ENCODE measurements at regions not wholly inside any gene's neighbourhood (a gene's known extent, or its start where the extent isn't known, plus 50 kb on each side); places are given as distances from the start of the nearest gene placed in this dataset.

DNA sequence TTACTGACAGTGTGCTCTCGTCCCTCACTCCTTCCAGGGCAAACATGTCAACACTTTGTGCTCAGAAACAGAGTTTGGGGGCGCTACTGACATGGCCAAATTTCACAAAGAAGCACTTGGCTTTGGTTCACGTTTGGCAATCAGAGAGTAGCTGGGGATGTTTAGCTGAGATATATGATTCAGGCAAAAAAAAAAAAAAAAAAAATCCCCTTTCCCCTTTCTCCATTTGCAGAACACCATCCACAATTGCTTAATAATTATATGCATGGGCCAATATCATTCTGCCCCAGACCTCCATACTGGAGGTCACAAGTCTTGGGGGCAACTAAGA is 128.4 kb upstream of the ADGRF1 start:
- H3K4me3 ChIP-seq, result no peak overlapping the region
- TF ChIP-seq EP300 (IDR thresholded peaks at IDR 0.05) (no peak), POLR2A (IDR thresholded peaks at IDR 0.05) (no peak)
- TF ChIP-seq, protein P1, sequence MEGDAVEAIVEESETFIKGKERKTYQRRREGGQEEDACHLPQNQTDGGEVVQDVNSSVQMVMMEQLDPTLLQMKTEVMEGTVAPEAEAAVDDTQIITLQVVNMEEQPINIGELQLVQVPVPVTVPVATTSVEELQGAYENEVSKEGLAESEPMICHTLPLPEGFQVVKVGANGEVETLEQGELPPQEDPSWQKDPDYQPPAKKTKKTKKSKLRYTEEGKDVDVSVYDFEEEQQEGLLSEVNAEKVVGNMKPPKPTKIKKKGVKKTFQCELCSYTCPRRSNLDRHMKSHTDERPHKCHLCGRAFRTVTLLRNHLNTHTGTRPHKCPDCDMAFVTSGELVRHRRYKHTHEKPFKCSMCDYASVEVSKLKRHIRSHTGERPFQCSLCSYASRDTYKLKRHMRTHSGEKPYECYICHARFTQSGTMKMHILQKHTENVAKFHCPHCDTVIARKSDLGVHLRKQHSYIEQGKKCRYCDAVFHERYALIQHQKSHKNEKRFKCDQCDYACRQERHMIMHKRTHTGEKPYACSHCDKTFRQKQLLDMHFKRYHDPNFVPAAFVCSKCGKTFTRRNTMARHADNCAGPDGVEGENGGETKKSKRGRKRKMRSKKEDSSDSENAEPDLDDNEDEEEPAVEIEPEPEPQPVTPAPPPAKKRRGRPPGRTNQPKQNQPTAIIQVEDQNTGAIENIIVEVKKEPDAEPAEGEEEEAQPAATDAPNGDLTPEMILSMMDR (IDR thresholded peaks at IDR 0.05), result no peak
- H3K27me3 ChIP-seq, result no peaks in the 10 kb centered on the region
- H3K36me3 ChIP-seq, result no peaks in the 10 kb centered on the region
- no peaks in the 10 kb centered on the region for H3K9me3 ChIP-seq
- H3K27ac ChIP-seq, result no peak overlapping the region
- WGBS, 2 donors, result 57 to 71% methylated on average over 3 of the region's 3 CpGs
- no peak for DNase-seq (ENCODE audit: low spot score in 2 of 2)
- H3K4me1 ChIP-seq, result no peaks in the 10 kb centered on the region

- Histone ChIP-seq H3K4me1 (no peaks in the 10 kb centered on the region), H3K9me3 (no peaks in the 10 kb centered on the region), H3K27me3 (no peaks in the 10 kb centered on the region), H3K27ac (no peak overlapping the region), H3K4me3 (no peak overlapping the region), H3K36me3 (no peaks in the 10 kb centered on the region)
- 87 to 92% methylated on average over 1 of the region's 1 CpG for WGBS, 2 donors
- DNase-seq (ENCODE audit: low spot score in 2 of 2), result no peak
- TF ChIP-seq, protein P1 (IDR thresholded peaks at IDR 0.05), result no peak
- TF ChIP-seq EP300 (IDR thresholded peaks at IDR 0.05), result no peak
- TF ChIP-seq POLR2A (IDR thresholded peaks at IDR 0.05), result no peak
These were observed 127.9 kb upstream of the ADGRF1 start for GRCh38 chr6:47169785-47170616.

DNA sequence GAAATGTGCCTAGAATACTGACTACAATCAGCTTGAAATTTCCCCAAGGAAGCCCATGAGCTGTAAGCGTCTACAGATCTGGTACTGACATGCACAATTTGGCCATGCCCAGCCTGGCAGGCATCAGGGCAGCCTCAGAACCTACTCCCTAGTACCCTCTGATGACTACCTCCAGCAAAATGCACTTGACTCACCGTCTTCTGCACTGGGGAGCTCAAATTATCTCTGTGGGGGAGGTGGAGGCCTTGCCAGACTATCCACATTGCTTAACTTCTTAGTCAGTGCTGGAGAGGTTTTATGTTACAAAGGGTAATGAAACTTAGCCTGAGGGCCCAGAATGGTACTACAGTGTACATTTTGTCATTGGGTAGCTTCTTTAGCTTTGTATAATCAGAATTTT is 126.0 kb upstream of the ADGRF1 start:
- Histone ChIP-seq H3K4me1 (no peaks in the 10 kb centered on the region), H3K27ac (no peak overlapping the region), H3K4me3 (no peak overlapping the region), H3K36me3 (no peaks in the 10 kb centered on the region), H3K9me3 (no peaks in the 10 kb centered on the region), H3K27me3 (no peaks in the 10 kb centered on the region)
- 42 to 69% methylated on average over 2 of the region's 2 CpGs for WGBS, 2 donors
- DNase-seq (ENCODE audit: low spot score in 2 of 2), result peak in 1 of 2 donors; percentile 32
- TF ChIP-seq POLR2A (IDR thresholded peaks at IDR 0.05), result no peak
- TF ChIP-seq, protein P1 (IDR thresholded peaks at IDR 0.05), result no peak
- TF ChIP-seq EP300 (IDR thresholded peaks at IDR 0.05), result peak in 1 of 2 donors; percentile 46

- Histone ChIP-seq H3K4me3 (no peak overlapping the region), H3K27me3 (no peaks in the 10 kb centered on the region), H3K9me3 (no peaks in the 10 kb centered on the region), H3K27ac (no peak overlapping the region), H3K4me1 (no peaks in the 10 kb centered on the region), H3K36me3 (no peaks in the 10 kb centered on the region)
- TF ChIP-seq POLR2A (IDR thresholded peaks at IDR 0.05) (no peak), EP300 (IDR thresholded peaks at IDR 0.05) (peak in 1 of 2 donors; percentile 48)
- TF ChIP-seq, protein P1 (IDR thresholded peaks at IDR 0.05), result no peak
- 93 to 96% methylated on average over 1 of the region's 1 CpG for WGBS, 2 donors
- no peak for DNase-seq (ENCODE audit: low spot score in 2 of 2)
These were observed 123.8 kb upstream of the ADGRF1 start for GRCh38 chr6:47165918-47166317.

GRCh38 chr6:47164877-47165276 is 122.7 kb upstream of the ADGRF1 start:
- Histone ChIP-seq H3K9me3 (no peaks in the 10 kb centered on the region), H3K27me3 (no peaks in the 10 kb centered on the region), H3K36me3 (no peaks in the 10 kb centered on the region), H3K4me1 (no peaks in the 10 kb centered on the region), H3K27ac (no peak overlapping the region), H3K4me3 (no peak overlapping the region)
- no peak for DNase-seq (ENCODE audit: low spot score in 2 of 2)
- TF ChIP-seq POLR2A (IDR thresholded peaks at IDR 0.05) (no peak), EP300 (IDR thresholded peaks at IDR 0.05) (no peak)
- TF ChIP-seq, protein P1 (IDR thresholded peaks at IDR 0.05), result no peak
